HG03139 (cell line): ENCODE measurements at regions not wholly inside any gene's neighbourhood (a gene's known extent, or its start where the extent isn't known, plus 50 kb on each side); places are given as distances from the start of the nearest gene placed in this dataset.

Experiments used
- ATAC-seq: cut with Tn5 transposase; IDR thresholded peaks from one replicate; pipeline ENCODE4 v1.9.1; 2021; ENCODE audit not compliant: unreplicated experiment

- no peak for ATAC-seq
Measured at GRCh38 chr4:66636349-66636748, 909.0 kb downstream of the CENPC start.

- ATAC-seq: no peak
Measured at GRCh38 chr4:66633477-66633876, 911.8 kb downstream of the CENPC start.

GRCh38 chr4:66629927-66630326, 915.4 kb downstream of the CENPC start:
- no peak for ATAC-seq

- ATAC-seq: no peak
Measured at GRCh38 chr4:66628146-66628545, 917.2 kb downstream of the CENPC start.

GRCh38 chr4:66625480-66625879, 919.8 kb downstream of the CENPC start:
- no peak for ATAC-seq

GRCh38 chr4:66613591-66613990, 931.7 kb downstream of the CENPC start:
- no peak for ATAC-seq

- ATAC-seq: no peak
Measured at GRCh38 chr4:66609014-66609413, 936.3 kb downstream of the CENPC start.

GRCh38 chr4:66606908-66607307, 936.6 kb upstream of the EPHA5 start:
- ATAC-seq: no peak

GRCh38 chr4:66606215-66606614, 935.9 kb upstream of the EPHA5 start:
- ATAC-seq: no peak

GRCh38 chr4:66604192-66604591, 933.9 kb upstream of the EPHA5 start:
- no peak for ATAC-seq

- no peak for ATAC-seq
Measured at GRCh38 chr4:66602622-66603021, 932.3 kb upstream of the EPHA5 start.

- ATAC-seq: no peak
Measured at GRCh38 chr4:66591968-66592367, 921.7 kb upstream of the EPHA5 start.

GRCh38 chr4:66590488-66591215, 920.4 kb upstream of the EPHA5 start:
- ATAC-seq: no peak

GRCh38 chr4:66589183-66589582, 918.9 kb upstream of the EPHA5 start:
- no peak for ATAC-seq

GRCh38 chr4:66585767-66586166, 915.5 kb upstream of the EPHA5 start:
- no peak for ATAC-seq

- no peak for ATAC-seq
Measured at GRCh38 chr4:66577922-66578321, 907.6 kb upstream of the EPHA5 start.

- no peak for ATAC-seq
Measured at GRCh38 chr4:66575008-66575696, 904.9 kb upstream of the EPHA5 start.

GRCh38 chr4:66574145-66574978, 904.1 kb upstream of the EPHA5 start:
- ATAC-seq: no peak

- no peak for ATAC-seq
Measured at GRCh38 chr4:66572949-66573348, 902.7 kb upstream of the EPHA5 start.

- ATAC-seq: no peak
Measured at GRCh38 chr4:66571145-66571695, 900.9 kb upstream of the EPHA5 start.

- no peak for ATAC-seq
Measured at GRCh38 chr4:66569228-66569627, 898.9 kb upstream of the EPHA5 start.
